Upper lobe of left lung (tissue), 6 donors: ENCODE measurements at regions not wholly inside any gene's neighbourhood (a gene's known extent, or its start where the extent isn't known, plus 50 kb on each side); places are given as distances from the start of the nearest gene placed in this dataset.

Experiments
- ATAC-seq, 2 donors: fragments of 200-7000 bp; cut with Tn5 transposase; one replicate each; pipeline ENCODE4 v1.9.1; 2022; ENCODE audit warnings: mild to moderate bottlenecking in 2 of 2, moderate library complexity in 2 of 2; ENCODE audit not compliant: low FRiP score in 2 of 2
- DNase-seq, 2 donors: peaks; one replicate each; pipeline ENCODE4 v3.0.0-alpha.2; 2019 to 2020
- H3K27ac ChIP-seq, 4 donors: fragments of 200-600 bp; sonication (generic); one replicate each; pipeline ENCODE4 v1.5.1; 2016 to 2019
- H3K27me3 ChIP-seq, 4 donors: fragments of 200-600 bp; sonication (generic); one replicate each; pipeline ENCODE4 v1.5.1; 2017 to 2019
- H3K36me3 ChIP-seq, 4 donors: fragments of 200-600 bp; sonication (generic); one replicate each; pipeline ENCODE4 v1.5.1; 2016 to 2019
- H3K4me1 ChIP-seq, 4 donors: fragments of 200-600 bp; sonication (generic); one replicate each; pipeline ENCODE4 v1.5.1; 2018 to 2019
- H3K4me3 ChIP-seq, 4 donors: fragments of 200-600 bp; sonication (generic); one replicate each; pipeline ENCODE4 v1.5.1; 2017 to 2019; ENCODE audit warnings: mild to moderate bottlenecking in 2 of 4, moderate library complexity in 1 of 4
- H3K9me3 ChIP-seq, 4 donors: fragments of 200-600 bp; sonication (generic); one replicate each; pipeline ENCODE4 v1.5.1; 2018 to 2019
- CTCF ChIP-seq, 6 experiments: fragments of 450-650 bp in 4 of 6; fragments of 200-600 bp in 2 of 6; sonication (generic) in 2 of 6; IDR thresholded peaks; one replicate each; pipeline ENCODE4 v1.5.1; 2016 to 2019; ENCODE audit warnings: antibody characterized with exemption in 6 of 6
- EP300 ChIP-seq, 4 donors: sonication (generic); formaldehyde crosslinking; IDR thresholded peaks; one replicate each; pipeline ENCODE4 v1.5.1; 2017; ENCODE audit warnings: antibody characterized with exemption in 4 of 4, control low read depth in 2 of 4
- POLR2A ChIP-seq, 4 donors: fragments of 450-650 bp; IDR thresholded peaks; one replicate each; pipeline ENCODE4 v1.5.1; 2016 to 2017; ENCODE audit warnings: antibody characterized with exemption in 4 of 4, mild to moderate bottlenecking in 2 of 4
- POLR2AphosphoS5 ChIP-seq, 2 donors: sonication (generic); formaldehyde crosslinking; IDR thresholded peaks; one replicate each; pipeline ENCODE4 v1.5.1; 2017; ENCODE audit warnings: antibody characterized with exemption in 2 of 2
- WGBS, 2 donors: methylation state at CpG; one replicate each; pipeline ENCODE4 v1.1.5; 2017 to 2018; 5-methylcytosine and 5-hydroxymethylcytosine counted together
- donor health status: DM: no; HTN: no; CAD: no; lungs with moderate emphysema.
- donor health status: DM: no; HTN: yes; CAD: no; lungs with severe emphysema.

- no peaks in the 10 kb centered on the region for H3K4me1 ChIP-seq
- DNase-seq, result no peak
- no peaks in the 10 kb centered on the region for H3K27me3 ChIP-seq
- 76 to 79% methylated on average over 5 of the region's 5 CpGs for WGBS, 2 donors
- H3K36me3 ChIP-seq, result no peaks in the 10 kb centered on the region
- no peak for ATAC-seq
- no peak overlapping the region for H3K4me3 ChIP-seq
- no peaks in the 10 kb centered on the region for H3K9me3 ChIP-seq
- TF ChIP-seq POLR2A (IDR thresholded peaks at IDR 0.05) (no peak), POLR2AphosphoS5 (IDR thresholded peaks at IDR 0.05) (no peak), CTCF (IDR thresholded peaks at IDR 0.05) (no peak), EP300 (IDR thresholded peaks at IDR 0.05) (no peak)
- no peak overlapping the region for H3K27ac ChIP-seq
These were observed 170.1 kb downstream of the INHBB start for GRCh38 chr2:120515759-120516678.

GRCh38 chr2:120516679-120517314, 170.9 kb downstream of the INHBB start:
- ATAC-seq (no peak), DNase-seq (no peak)
- H3K27me3 ChIP-seq, result no peaks in the 10 kb centered on the region
- H3K36me3 ChIP-seq, result no peaks in the 10 kb centered on the region
- WGBS, 2 donors, result 66 to 67% methylated on average over 6 of the region's 6 CpGs
- TF ChIP-seq CTCF (IDR thresholded peaks at IDR 0.05), result no peak
- TF ChIP-seq POLR2A (IDR thresholded peaks at IDR 0.05), result no peak
- TF ChIP-seq EP300 (IDR thresholded peaks at IDR 0.05), result no peak
- no peak for TF ChIP-seq POLR2AphosphoS5 (IDR thresholded peaks at IDR 0.05)
- no peak overlapping the region for H3K4me3 ChIP-seq
- no peaks in the 10 kb centered on the region for H3K9me3 ChIP-seq
- no peaks in the 10 kb centered on the region for H3K4me1 ChIP-seq
- H3K27ac ChIP-seq, result no peak overlapping the region

GRCh38 chr2:120517751-120518469, 172.0 kb downstream of the INHBB start:
- H3K27ac ChIP-seq, result no peak overlapping the region
- peaks cover 0 to 7% (median 5%) of the 10 kb centered on the region in 4 donors for H3K4me1 ChIP-seq
- H3K27me3 ChIP-seq, result peaks cover 0 to 4% (median 0%) of the 10 kb centered on the region in 4 donors
- no peaks in the 10 kb centered on the region for H3K9me3 ChIP-seq
- 78 to 79% methylated on average over 7 of the region's 7 CpGs for WGBS, 2 donors
- H3K36me3 ChIP-seq, result no peaks in the 10 kb centered on the region
- no peak for TF ChIP-seq CTCF (IDR thresholded peaks at IDR 0.05)
- no peak for TF ChIP-seq POLR2AphosphoS5 (IDR thresholded peaks at IDR 0.05)
- TF ChIP-seq POLR2A (IDR thresholded peaks at IDR 0.05), result no peak
- TF ChIP-seq EP300 (IDR thresholded peaks at IDR 0.05), result no peak
- DNase-seq, result no peak
- H3K4me3 ChIP-seq, result no peak overlapping the region
- ATAC-seq, result no peak

GRCh38 chr2:120518819-120519218, 172.9 kb downstream of the INHBB start:
- no peak for ATAC-seq
- Histone ChIP-seq H3K9me3 (no peaks in the 10 kb centered on the region), H3K27me3 (peaks cover 0 to 4% (median 0%) of the 10 kb centered on the region in 4 donors), H3K4me1 (peaks cover 0 to 7% (median 5%) of the 10 kb centered on the region in 4 donors), H3K4me3 (no peak overlapping the region), H3K27ac (no peak overlapping the region), H3K36me3 (no peaks in the 10 kb centered on the region)
- WGBS, 2 donors, result 90 to 96% methylated on average over 3 to 5 of the region's 5 CpGs
- TF ChIP-seq CTCF (IDR thresholded peaks at IDR 0.05) (no peak), POLR2AphosphoS5 (IDR thresholded peaks at IDR 0.05) (no peak), POLR2A (IDR thresholded peaks at IDR 0.05) (no peak), EP300 (IDR thresholded peaks at IDR 0.05) (no peak)
- no peak for DNase-seq
